Bronchial epithelial cell (primary cell): ENCODE measurements at regions not wholly inside any gene's neighbourhood (a gene's known extent, or its start where the extent isn't known, plus 50 kb on each side); places are given as distances from the start of the nearest gene placed in this dataset.
A peak's percentile ranks its signal among the peaks of the same experiment; 100 is the strongest.

Experiments
- DNase-seq: peaks from one replicate; pipeline ENCODE4 v3.0.0-alpha.2; 2010; ENCODE audit warnings: low read depth
- FAIRE-seq: peaks from 2 replicates; lab custom pipeline; 2011; peaks lifted over from hg19 to GRCh38; lab: Jason Lieb, UNC
- H3K27me3 ChIP-seq: 2 replicates; pipeline ENCODE4 v1.5.1; 2011; ENCODE audit warnings: low read length; ENCODE audit not compliant: control insufficient read depth, insufficient read depth
- H3K36me3 ChIP-seq: 2 replicates; pipeline ENCODE4 v1.5.1; 2011; ENCODE audit warnings: low read length; ENCODE audit not compliant: control insufficient read depth, insufficient read depth
- H3K4me3 ChIP-seq: 2 replicates; pipeline ENCODE4 v1.5.1; 2011; ENCODE audit warnings: mild to moderate bottlenecking, low read depth, low read length, control low read depth
- TF ChIP-seq, protein P1 (sequence below): IDR thresholded peaks from 2 replicates; pipeline ENCODE4 v1.5.1; 2011; ENCODE audit warnings: mild to moderate bottlenecking, moderate library complexity, low read length, control low read depth, inconsistent platforms; ENCODE audit not compliant: insufficient read depth, severe bottlenecking

DNA sequence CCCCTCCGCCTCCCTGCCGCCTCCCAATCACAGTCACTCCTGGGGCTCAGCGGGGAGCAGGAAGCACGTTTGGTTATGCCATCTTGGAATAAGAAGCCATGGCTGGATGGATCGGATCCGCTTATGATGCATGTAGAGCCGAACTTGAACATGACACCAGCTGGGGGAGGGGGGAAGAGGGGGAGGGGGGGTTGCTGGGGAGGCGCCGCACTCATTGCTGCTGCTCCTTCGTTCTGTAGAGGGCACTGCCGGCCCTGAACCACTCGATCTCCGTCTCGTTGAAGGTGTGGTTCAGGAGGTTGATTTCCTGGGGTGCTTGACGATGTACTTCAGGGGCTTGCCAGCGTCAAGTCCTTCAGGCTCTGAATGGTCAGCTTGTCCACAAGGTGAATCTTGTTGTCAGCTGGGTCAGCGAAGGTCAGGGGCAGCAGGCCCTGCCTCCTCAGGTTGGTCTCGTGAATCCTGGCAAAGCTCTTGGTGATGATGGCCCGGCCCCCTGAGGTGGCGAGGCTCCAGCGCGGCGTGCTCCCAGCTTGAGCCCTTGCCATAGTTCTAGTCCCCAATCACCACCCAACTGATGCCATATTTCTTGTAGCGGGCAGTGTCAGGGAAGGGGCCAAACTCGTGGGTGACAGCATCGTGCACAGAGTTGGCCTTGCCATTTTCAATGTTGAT, 476.9 kb upstream of the ISX start:
- Histone ChIP-seq H3K4me3 (no peak overlapping the region), H3K27me3 (no peaks in the 10 kb centered on the region), H3K36me3 (no peaks in the 10 kb centered on the region)
- TF ChIP-seq, protein P1, sequence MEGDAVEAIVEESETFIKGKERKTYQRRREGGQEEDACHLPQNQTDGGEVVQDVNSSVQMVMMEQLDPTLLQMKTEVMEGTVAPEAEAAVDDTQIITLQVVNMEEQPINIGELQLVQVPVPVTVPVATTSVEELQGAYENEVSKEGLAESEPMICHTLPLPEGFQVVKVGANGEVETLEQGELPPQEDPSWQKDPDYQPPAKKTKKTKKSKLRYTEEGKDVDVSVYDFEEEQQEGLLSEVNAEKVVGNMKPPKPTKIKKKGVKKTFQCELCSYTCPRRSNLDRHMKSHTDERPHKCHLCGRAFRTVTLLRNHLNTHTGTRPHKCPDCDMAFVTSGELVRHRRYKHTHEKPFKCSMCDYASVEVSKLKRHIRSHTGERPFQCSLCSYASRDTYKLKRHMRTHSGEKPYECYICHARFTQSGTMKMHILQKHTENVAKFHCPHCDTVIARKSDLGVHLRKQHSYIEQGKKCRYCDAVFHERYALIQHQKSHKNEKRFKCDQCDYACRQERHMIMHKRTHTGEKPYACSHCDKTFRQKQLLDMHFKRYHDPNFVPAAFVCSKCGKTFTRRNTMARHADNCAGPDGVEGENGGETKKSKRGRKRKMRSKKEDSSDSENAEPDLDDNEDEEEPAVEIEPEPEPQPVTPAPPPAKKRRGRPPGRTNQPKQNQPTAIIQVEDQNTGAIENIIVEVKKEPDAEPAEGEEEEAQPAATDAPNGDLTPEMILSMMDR, result no peak
- no peak for FAIRE-seq
- no peak for DNase-seq

DNA sequence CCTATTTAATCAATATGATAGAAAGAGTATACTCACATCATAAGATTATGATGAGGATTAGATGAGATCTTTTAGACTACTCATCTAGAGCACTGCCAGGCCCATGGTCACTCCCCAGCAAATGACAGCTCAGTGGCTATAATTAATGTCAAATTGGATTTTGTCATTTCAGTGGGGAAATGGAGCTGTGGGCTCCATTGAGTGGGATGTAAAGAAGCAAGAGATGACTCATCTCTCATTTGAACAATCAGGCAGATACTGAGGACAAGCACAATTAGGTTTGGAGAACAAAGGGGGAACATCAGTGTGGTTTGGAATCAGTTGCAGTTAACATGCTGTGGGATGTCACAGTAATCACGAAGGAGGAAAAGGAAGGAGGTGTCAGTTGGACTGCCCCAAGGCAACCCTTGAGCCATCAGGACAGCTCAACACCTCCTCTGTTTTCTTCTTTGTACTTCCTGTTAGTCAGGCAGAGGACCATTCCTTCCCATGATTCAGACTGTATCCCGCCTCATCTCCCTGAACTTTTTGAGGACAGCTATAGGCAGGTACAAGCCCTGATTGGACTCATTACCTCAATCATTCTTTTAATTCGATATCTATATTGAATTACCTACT, 473.7 kb upstream of the ISX start:
- DNase-seq (no peak), FAIRE-seq (no peak)
- Histone ChIP-seq H3K27me3 (no peaks in the 10 kb centered on the region), H3K4me3 (no peak overlapping the region), H3K36me3 (no peaks in the 10 kb centered on the region)
- TF ChIP-seq, protein P1, result no peak

DNA sequence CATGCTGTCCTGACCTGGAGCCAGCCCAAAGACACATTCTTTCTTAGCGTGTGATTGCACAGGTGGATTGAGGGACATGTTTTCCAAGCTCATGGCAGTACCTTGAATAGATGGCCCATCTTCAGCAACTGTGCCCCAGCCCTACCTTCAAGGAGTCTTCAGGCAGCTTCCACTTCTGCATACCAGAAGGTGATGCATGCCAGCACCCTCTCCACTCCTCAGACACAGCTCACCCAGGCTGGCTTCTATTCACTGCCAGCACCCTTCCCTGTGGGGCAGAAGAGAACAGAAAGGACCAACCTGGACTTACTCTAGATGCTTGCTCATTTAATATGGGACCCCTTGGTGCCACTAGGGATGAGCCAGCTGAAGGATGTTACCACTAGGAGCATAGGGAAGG, 466.4 kb upstream of the ISX start:
- no peaks in the 10 kb centered on the region for H3K36me3 ChIP-seq
- TF ChIP-seq, protein P1, result no peak
- no peak for DNase-seq
- FAIRE-seq, result peak; percentile 36
- no peak overlapping the region for H3K4me3 ChIP-seq
- no peaks in the 10 kb centered on the region for H3K27me3 ChIP-seq

DNA sequence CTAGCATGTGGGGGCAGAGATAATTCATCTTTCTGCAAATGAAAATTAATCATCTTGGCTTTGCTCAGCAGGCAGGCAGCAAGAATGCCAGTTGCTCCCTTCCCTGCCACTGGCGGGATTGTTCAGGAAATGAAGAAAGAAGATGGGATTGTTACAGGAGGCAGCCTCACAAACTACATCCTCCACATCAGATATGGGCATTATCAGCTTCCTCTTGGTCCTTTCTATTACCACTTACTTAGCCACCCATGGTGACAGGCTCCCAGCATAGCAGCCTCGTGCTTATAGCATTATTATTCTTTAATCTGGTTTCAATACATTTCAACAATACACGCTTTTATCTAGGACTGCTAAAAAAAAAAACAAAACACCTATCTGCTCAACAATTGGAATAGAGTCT, 461.6 kb upstream of the ISX start:
- H3K4me3 ChIP-seq, result no peak overlapping the region
- DNase-seq, result no peak
- no peak for FAIRE-seq
- TF ChIP-seq, protein P1, result no peak
- H3K36me3 ChIP-seq, result no peaks in the 10 kb centered on the region
- H3K27me3 ChIP-seq, result no peaks in the 10 kb centered on the region

DNA sequence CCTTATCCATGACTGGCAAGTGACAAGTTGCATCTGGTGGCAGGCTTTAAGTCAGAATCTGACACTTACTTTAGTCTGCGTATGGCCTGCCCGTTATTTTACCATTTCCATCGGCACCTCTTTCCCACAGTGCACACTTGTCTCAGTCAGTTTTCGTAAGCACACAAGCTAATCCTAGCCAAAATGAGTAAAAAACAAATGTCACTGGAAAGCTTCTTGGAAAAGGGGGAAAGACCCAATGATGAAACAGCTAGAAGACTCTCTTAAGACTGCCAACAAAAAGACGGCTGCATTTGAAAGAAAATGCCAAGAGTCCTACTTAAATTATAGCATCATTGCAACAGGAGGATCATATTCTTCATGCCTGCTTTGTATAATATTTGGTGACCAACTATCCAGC, 457.9 kb upstream of the ISX start:
- Histone ChIP-seq H3K36me3 (no peaks in the 10 kb centered on the region), H3K27me3 (no peaks in the 10 kb centered on the region), H3K4me3 (no peak overlapping the region)
- DNase-seq, result no peak
- TF ChIP-seq, protein P1, result no peak
- FAIRE-seq, result no peak
